A549 (cell line): ENCODE measurements at regions not wholly inside any gene's neighbourhood (a gene's known extent, or its start where the extent isn't known, plus 50 kb on each side); places are given as distances from the start of the nearest gene placed in this dataset.
"Not testable (repeated sequence)": the region's sequence is repeated elsewhere in the genome, so short reads cannot be mapped to it uniquely, and the experiment has no call there.

ENCODE experiments used
- ATAC-seq, 2 experiments: fragments of 200-7000 bp in 1 of 2; fragments of >200 bp in 1 of 2; cut with Nextera tagmentation in 1 of 2; cut with Tn5 transposase in 1 of 2; 3 replicates each; pipeline versions ENCODE4 v1.8.0 to v1.9.1; 2018 to 2020; ENCODE audit warnings: mild to moderate bottlenecking in 1 of 2, moderate library complexity in 1 of 2
- CTCF ChIA-PET: fragments of 300-600 bp; sonication (Branson Sonifier 250); formaldehyde crosslinking; extraction: SDS; loops from one replicate; lab custom pipeline; 2021; ENCODE audit warnings: antibody characterized with exemption, inconsistent platforms; lab: Yijun Ruan, JAX
- POLR2A ChIA-PET: fragments of 350-600 bp; formaldehyde crosslinking; extraction: SDS; loops from one replicate; lab custom pipeline; 2021; ENCODE audit warnings: antibody characterized with exemption, inconsistent platforms; lab: Yijun Ruan, JAX
- DNase-seq, 2 experiments: peaks; one replicate each; pipeline versions ENCODE4 v3.0.0 to v3.0.0-alpha.2; 2011 to 2016; ENCODE audit warnings: low read depth in 1 of 2, low spot score in 1 of 2
- FAIRE-seq: peaks from 2 replicates; lab custom pipeline; 2011; peaks lifted over from hg19 to GRCh38; lab: Jason Lieb, UNC
- H3K27ac ChIP-seq, 2 experiments: fragments of >200 bp; sonication (Bioruptor Twin); formaldehyde crosslinking; 3 replicates each; pipeline ENCODE4 v1.5.1; 2016 to 2017
- H3K4me1 ChIP-seq: fragments of >200 bp; sonication (Bioruptor Twin); formaldehyde crosslinking; 3 replicates; pipeline ENCODE4 v1.6.1; 2016
- H3K4me2 ChIP-seq: fragments of >200 bp; sonication (Bioruptor Twin); formaldehyde crosslinking; 3 replicates; pipeline ENCODE4 v1.6.1; 2016
- H3K4me3 ChIP-seq: fragments of >200 bp; sonication (Bioruptor Twin); formaldehyde crosslinking; 3 replicates; pipeline ENCODE4 v1.5.1; 2016
- H3K9me3 ChIP-seq: fragments of >200 bp; sonication (Bioruptor Twin); formaldehyde crosslinking; 3 replicates; pipeline ENCODE4 v1.6.1; 2016
- WGBS: methylation state at CpG from one replicate; pipeline ENCODE4 v1.1.6; 2017; ENCODE audit errors: missing lambda C conversion rate; 5-methylcytosine and 5-hydroxymethylcytosine counted together

DNA sequence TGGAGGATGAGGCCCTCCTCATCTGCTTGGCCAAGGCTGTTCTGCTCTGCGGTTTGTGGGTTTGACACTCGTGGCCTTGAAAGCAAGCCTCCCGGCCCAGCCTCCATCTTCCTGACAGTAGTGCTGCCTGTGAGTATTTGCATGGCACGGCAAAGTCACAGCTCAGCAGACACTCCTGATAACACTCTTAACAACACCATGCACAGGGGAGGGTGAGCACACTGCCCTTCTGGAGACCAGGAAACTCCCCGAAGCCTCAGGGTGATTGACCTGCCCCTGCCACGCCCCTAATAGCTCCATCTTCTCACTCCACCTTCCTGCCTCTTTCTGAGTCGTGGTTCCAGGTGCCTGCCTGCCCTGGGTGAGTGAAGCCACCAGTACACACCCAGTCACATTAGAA lies 5476.6 kb upstream of the TPTE start:
- DNase-seq, ATAC-seq, H3K4me1 ChIP-seq, H3K4me3 ChIP-seq, H3K27ac ChIP-seq, CTCF ChIA-PET, H3K4me2 ChIP-seq, H3K9me3 ChIP-seq, FAIRE-seq, POLR2A ChIA-PET: not testable (repeated sequence)
- no CpG with 5 or more reads among the region's 7 CpGs for WGBS

GRCh38 chr21:5051303-5052018 lies 5469.9 kb upstream of the TPTE start:
- FAIRE-seq, CTCF ChIA-PET: not testable (repeated sequence)

GRCh38 chr21:5055027-5055754 lies 5466.2 kb upstream of the TPTE start:
- H3K4me2 ChIP-seq, H3K4me1 ChIP-seq, CTCF ChIA-PET, H3K4me3 ChIP-seq, H3K9me3 ChIP-seq, POLR2A ChIA-PET, FAIRE-seq, DNase-seq, H3K27ac ChIP-seq: not testable (repeated sequence)
- peak; percentile 64 to 78 for ATAC-seq
- WGBS, result no CpG with 5 or more reads among the region's 13 CpGs

More at GRCh38 chr21:5051303-5052018, 5469.9 kb upstream of the TPTE start:
- H3K4me2 ChIP-seq, DNase-seq, H3K9me3 ChIP-seq, H3K4me1 ChIP-seq, ATAC-seq, H3K27ac ChIP-seq, H3K4me3 ChIP-seq, POLR2A ChIA-PET: not testable (repeated sequence)
- 66% methylated on average over 5 of the region's 5 CpGs for WGBS

DNA sequence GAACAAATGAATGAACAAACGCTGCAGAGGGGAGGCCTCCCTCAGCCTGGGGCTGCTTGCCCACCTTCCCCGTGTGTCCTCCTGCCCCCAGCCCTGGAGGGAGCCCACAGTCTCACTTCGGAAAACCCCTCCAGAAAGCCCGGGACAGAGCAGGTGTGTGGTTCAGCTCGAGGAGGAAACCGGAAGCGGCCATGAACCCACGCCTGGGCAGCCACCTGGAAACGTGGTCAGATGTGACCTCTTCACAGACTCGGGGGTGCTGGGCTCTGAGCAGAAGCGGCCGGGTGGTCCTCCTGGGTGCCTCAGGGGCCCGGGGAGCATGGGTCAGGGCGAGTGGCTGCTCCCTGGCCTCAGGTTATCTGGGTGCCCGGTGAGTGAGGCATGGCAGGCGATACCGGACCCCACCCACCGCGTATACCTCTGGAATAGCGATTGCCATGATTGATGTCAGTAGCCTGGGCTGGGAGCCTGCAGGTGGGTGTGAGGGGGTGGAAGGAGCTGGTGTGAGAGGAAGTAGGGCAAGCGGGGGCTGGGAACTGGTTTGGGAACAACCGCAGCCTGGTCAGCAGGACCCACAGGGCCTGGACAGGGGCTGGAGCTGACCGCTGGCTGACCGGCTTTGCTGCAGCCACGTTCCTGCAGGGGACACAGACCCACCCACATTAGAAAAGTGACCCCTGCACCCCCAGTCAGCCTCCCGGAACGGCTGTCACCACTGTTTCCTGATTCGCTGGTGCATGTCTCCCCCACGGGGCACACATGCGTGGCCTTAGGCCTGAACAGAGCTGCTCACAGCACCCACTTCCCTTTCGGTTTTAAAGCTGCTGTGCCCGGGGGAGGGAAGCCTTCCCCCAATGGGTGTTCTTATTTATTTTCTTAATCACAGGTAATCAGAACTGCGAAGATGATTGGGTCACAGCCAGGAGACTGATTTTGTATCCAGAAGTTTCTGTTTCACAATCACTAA lies 5465.1 kb upstream of the TPTE start:
- POLR2A ChIA-PET, DNase-seq, H3K4me2 ChIP-seq, ATAC-seq, H3K9me3 ChIP-seq, H3K4me3 ChIP-seq, H3K27ac ChIP-seq, CTCF ChIA-PET, FAIRE-seq, H3K4me1 ChIP-seq: not testable (repeated sequence)
- no CpG with 5 or more reads among the region's 33 CpGs for WGBS

GRCh38 chr21:5057077-5057476 lies 5464.3 kb upstream of the TPTE start:
- H3K27ac ChIP-seq, ATAC-seq, CTCF ChIA-PET, H3K9me3 ChIP-seq, H3K4me3 ChIP-seq, FAIRE-seq, H3K4me2 ChIP-seq, H3K4me1 ChIP-seq, DNase-seq, POLR2A ChIA-PET: not testable (repeated sequence)
- WGBS, result no CpG with 5 or more reads among the region's 24 CpGs

GRCh38 chr21:5060364-5061083 lies 5460.9 kb upstream of the TPTE start:
- POLR2A ChIA-PET, CTCF ChIA-PET: not testable (repeated sequence)

DNA sequence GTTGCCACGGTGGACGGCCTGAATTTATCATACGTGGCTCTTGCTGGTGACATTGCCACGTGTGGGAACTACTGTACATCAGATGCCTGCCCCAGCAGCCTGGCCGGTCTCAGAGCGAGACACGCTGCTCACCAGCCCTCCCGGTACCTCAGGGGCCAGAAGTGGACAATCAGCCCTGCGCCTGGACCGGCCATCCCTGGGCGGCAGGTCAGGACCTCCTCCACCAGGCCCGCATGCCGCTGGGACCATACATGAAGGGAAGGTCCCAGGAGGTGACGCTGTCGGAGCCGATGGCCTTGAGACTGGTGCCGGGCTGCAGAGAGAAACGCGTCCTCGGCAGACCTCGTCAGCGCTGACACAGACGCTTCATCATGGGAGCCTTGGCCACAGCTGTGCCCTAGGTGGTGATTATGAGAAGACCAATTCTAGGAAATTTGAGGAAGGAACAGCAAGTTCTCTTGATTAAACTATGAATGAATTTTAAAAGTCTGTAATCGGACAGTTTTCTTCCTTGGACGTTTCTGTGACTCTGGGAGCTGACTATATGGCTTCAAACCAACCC lies 5456.7 kb upstream of the TPTE start:
- H3K9me3 ChIP-seq, CTCF ChIA-PET, ATAC-seq, H3K4me3 ChIP-seq, POLR2A ChIA-PET, DNase-seq, H3K27ac ChIP-seq, H3K4me1 ChIP-seq, H3K4me2 ChIP-seq, FAIRE-seq: not testable (repeated sequence)
- WGBS, result no CpG with 5 or more reads among the region's 25 CpGs

More at GRCh38 chr21:5060364-5061083, 5460.9 kb upstream of the TPTE start:
- not testable (repeated sequence) for FAIRE-seq, H3K9me3 ChIP-seq, H3K4me3 ChIP-seq, ATAC-seq, DNase-seq, H3K4me1 ChIP-seq, H3K4me2 ChIP-seq, H3K27ac ChIP-seq
- no CpG with 5 or more reads among the region's 30 CpGs for WGBS

- WGBS, result 79% methylated on average over 12 of the region's 26 CpGs
- H3K4me1 ChIP-seq, H3K9me3 ChIP-seq, H3K4me2 ChIP-seq, H3K4me3 ChIP-seq, FAIRE-seq, ATAC-seq, CTCF ChIA-PET, H3K27ac ChIP-seq, POLR2A ChIA-PET: not testable (repeated sequence)
- peak in 1 of 2 experiments; percentile 0 for DNase-seq
These were observed 5455.9 kb upstream of the TPTE start for GRCh38 chr21:5065240-5066211.

- H3K9me3 ChIP-seq, POLR2A ChIA-PET, H3K4me3 ChIP-seq, DNase-seq, CTCF ChIA-PET, ATAC-seq, H3K4me2 ChIP-seq, FAIRE-seq, H3K27ac ChIP-seq, H3K4me1 ChIP-seq: not testable (repeated sequence)
- 79% methylated on average over 3 of the region's 12 CpGs for WGBS
These were observed 5454.6 kb upstream of the TPTE start for GRCh38 chr21:5066682-5067251.
